ENCODE measurements at regions not wholly inside any gene's neighbourhood (a gene's known extent, or its start where the extent isn't known, plus 50 kb on each side); places are given as distances from the start of the nearest gene placed in this dataset.

DNA sequence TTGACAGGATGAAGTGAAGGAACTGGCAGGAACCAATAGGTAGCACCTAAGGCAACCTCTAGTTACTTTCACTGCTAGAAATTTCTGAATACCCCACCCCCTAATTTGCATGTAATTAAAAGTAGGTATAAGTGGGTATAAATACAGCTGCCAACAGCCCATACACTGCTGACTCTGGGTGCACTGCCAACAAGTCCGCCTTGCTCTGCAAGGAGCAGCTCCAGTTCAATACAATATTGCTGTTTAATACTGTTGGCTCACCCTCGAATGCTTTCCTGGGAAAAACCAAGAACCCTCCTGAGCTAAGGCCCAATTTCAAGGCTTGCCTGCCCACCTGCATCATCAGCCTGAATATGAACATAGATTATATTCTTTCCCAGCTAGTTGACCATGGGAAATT is 981.9 kb downstream of the ADGRL2 start:
- TF ChIP-seq POLR2A (IDR thresholded peaks at IDR 0.05; ENCODE audit: low read depth, low read length), result no peak
- TF ChIP-seq POLR2AphosphoS5 (IDR thresholded peaks at IDR 0.05; ENCODE audit: low read depth, low read length), result no peak
- TF ChIP-seq TAF1 (IDR thresholded peaks at IDR 0.05; ENCODE audit: borderline replicate concordance, low read depth, low read length), result no peak
